Osteocyte (in vitro differentiated cells): ENCODE measurements at regions not wholly inside any gene's neighbourhood (a gene's known extent, or its start where the extent isn't known, plus 50 kb on each side); places are given as distances from the start of the nearest gene placed in this dataset.
"Not testable (repeated sequence)": the region's sequence is repeated elsewhere in the genome, so short reads cannot be mapped to it uniquely, and the experiment has no call there.

Experiments used
- DNase-seq: peaks from one replicate; pipeline ENCODE4 v3.0.0; 2021; ENCODE audit warnings: mixed read lengths; ENCODE audit not compliant: unreplicated experiment; ENCODE audit errors: extremely low spot score
- H3K27ac Mint-ChIP-seq: one replicate; pipeline ENCODE4 v1.8.0; 2021; ENCODE audit warnings: mild to moderate bottlenecking, mixed read lengths; ENCODE audit not compliant: unreplicated experiment
- H3K27me3 Mint-ChIP-seq: one replicate; pipeline ENCODE4 v1.8.0; 2021; ENCODE audit warnings: mixed read lengths; ENCODE audit not compliant: unreplicated experiment
- H3K36me3 Mint-ChIP-seq: one replicate; pipeline ENCODE4 v1.8.0; 2021; ENCODE audit warnings: mixed read lengths; ENCODE audit not compliant: unreplicated experiment
- H3K4me1 Mint-ChIP-seq: one replicate; pipeline ENCODE4 v1.8.0; 2021; ENCODE audit warnings: mixed read lengths; ENCODE audit not compliant: unreplicated experiment
- H3K4me3 Mint-ChIP-seq: one replicate; pipeline ENCODE4 v1.8.0; 2021; ENCODE audit warnings: mild to moderate bottlenecking, moderate library complexity, mixed read lengths; ENCODE audit not compliant: unreplicated experiment
- H3K9me3 Mint-ChIP-seq: one replicate; pipeline ENCODE4 v1.8.0; 2021; ENCODE audit warnings: mixed read lengths; ENCODE audit not compliant: unreplicated experiment
- TF ChIP-seq, protein P1 (sequence below): fragments of 200-600 bp; sonication (generic); IDR thresholded peaks from 2 replicates; pipeline ENCODE4 v1.5.0; 2021; ENCODE audit warnings: antibody characterized with exemption, mild to moderate bottlenecking, moderate library complexity

DNA sequence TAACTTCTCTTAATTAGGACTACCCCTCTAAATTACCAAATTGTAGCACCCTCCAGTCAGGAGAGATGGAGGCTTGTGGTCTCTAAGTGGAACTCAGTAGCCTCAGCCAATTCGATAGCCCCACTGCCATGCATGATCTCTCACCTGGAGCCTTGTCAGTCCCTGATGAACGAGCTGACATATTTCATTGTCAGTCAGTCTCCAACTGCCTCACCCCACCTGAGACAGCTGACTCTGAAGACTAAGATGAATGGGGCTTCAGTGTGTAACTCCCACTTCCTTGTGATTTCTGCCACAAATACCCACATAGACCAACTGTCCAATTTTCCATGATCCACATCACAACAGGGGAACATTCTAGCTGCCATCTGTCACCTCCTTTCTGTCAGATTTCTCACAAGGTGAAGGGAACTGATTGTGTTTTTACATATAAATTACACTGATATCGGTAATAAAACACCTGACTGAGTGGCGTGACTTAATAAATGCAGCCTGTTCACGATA lies 206.5 kb downstream of the FAM181B start:
- Mint-ChIP-seq H3K4me1 (no peaks in the 10 kb centered on the region), H3K36me3 (no peaks in the 10 kb centered on the region), H3K9me3 (no peaks in the 10 kb centered on the region), H3K27ac (no peak overlapping the region), H3K4me3 (no peak overlapping the region), H3K27me3 (peaks cover 4% of the 10 kb centered on the region)
- no peak for DNase-seq
- TF ChIP-seq, protein P1, sequence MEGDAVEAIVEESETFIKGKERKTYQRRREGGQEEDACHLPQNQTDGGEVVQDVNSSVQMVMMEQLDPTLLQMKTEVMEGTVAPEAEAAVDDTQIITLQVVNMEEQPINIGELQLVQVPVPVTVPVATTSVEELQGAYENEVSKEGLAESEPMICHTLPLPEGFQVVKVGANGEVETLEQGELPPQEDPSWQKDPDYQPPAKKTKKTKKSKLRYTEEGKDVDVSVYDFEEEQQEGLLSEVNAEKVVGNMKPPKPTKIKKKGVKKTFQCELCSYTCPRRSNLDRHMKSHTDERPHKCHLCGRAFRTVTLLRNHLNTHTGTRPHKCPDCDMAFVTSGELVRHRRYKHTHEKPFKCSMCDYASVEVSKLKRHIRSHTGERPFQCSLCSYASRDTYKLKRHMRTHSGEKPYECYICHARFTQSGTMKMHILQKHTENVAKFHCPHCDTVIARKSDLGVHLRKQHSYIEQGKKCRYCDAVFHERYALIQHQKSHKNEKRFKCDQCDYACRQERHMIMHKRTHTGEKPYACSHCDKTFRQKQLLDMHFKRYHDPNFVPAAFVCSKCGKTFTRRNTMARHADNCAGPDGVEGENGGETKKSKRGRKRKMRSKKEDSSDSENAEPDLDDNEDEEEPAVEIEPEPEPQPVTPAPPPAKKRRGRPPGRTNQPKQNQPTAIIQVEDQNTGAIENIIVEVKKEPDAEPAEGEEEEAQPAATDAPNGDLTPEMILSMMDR = no peak

DNA sequence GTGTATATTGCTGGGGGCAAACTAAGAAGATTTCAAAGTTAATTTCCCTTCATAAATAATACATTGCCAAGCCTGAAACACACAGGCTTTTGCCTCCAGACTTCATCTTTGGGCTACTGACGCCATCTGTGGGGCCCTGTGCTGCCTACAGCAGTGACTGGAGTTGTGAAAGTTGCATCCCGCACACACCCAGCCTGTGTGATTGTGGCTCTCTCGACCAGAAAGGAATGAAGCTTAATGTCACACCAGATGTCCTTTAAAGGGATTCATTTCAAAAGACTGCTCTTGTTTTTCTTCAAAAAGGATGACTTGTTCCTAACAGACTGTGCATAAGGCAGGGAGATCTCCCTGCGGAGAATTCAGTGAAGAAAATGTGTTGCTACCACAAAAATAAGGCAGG lies 210.5 kb downstream of the FAM181B start:
- Mint-ChIP-seq H3K27me3 (no peaks in the 10 kb centered on the region), H3K27ac (no peak overlapping the region), H3K9me3 (peaks cover 3% of the 10 kb centered on the region), H3K36me3 (no peaks in the 10 kb centered on the region), H3K4me1 (no peaks in the 10 kb centered on the region), H3K4me3 (no peak overlapping the region)
- TF ChIP-seq, protein P1 = no peak
- no peak for DNase-seq

DNA sequence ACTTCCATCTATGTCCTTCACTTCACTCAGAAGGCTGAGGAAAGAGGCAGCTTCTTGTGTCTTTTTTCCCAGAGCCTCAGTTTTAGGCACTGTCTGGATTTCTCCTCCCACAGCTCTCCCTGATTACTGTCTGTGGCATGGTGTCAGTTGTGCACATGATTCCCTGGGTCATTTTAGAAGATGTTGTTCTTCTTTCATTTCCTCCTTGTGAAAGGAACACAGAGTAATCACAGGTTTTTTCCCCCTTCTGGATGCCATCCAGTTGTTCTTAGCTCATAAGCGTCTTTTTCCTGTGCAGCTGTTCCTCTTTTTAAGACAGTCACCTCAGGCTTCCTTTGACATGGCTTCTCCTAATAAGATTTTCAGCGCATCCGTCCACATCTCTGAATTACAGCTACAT lies 212.2 kb downstream of the FAM181B start:
- Mint-ChIP-seq H3K27me3 (no peaks in the 10 kb centered on the region), H3K9me3 (peaks cover 3% of the 10 kb centered on the region)
- DNase-seq = no peak

DNA sequence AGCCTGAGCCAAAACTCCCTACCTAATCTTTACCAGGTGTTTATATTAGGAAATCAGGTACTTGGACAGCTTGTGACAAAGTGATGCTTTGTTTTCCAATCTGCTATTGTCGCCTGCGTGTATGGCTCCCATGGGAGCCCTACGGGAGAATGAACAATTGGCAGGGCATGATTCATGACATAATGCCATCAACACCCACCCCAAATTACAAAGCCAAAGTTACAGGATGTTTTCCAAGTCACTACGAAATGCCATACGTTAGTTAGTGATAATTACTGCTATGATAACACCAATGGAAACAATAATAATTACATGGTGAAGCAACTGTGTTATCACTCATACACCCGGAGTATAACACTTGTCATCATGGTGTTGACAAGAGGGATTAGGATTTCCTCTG lies 226.4 kb downstream of the FAM181B start:
- H3K4me1 Mint-ChIP-seq = no peaks in the 10 kb centered on the region
- no peak overlapping the region for H3K4me3 Mint-ChIP-seq
- no peak overlapping the region for H3K27ac Mint-ChIP-seq
- TF ChIP-seq, protein P1 = no peak
- peaks cover 3% of the 10 kb centered on the region for H3K27me3 Mint-ChIP-seq
- H3K9me3 Mint-ChIP-seq = no peaks in the 10 kb centered on the region
- no peaks in the 10 kb centered on the region for H3K36me3 Mint-ChIP-seq
- DNase-seq = no peak

More for the DNA sequence above, 212.2 kb downstream of the FAM181B start:
- no peaks in the 10 kb centered on the region for H3K36me3 Mint-ChIP-seq
- H3K4me3 Mint-ChIP-seq = no peak overlapping the region
- no peak overlapping the region for H3K27ac Mint-ChIP-seq
- no peaks in the 10 kb centered on the region for H3K4me1 Mint-ChIP-seq
- TF ChIP-seq, protein P1 = no peak

DNA sequence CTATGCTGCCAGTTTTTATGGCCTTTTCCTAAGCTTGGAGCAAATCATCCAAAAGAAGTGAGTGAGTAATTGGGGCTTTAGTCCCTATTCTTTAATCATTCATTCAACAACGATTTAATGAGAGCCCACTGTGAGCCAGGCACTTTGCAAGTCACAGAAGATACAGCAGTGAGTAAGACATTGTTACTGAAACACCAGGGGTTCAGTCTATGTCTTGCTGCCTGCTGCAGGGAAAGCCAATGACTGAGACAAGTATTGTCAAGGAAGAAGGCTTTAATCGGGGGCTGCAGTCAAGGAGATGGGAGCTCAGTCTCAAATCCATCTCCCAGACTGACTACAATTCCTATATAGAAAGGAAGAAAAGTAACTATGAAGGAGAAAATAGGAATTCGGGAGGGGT lies 228.3 kb downstream of the FAM181B start:
- Mint-ChIP-seq H3K36me3 (no peaks in the 10 kb centered on the region), H3K4me1 (no peaks in the 10 kb centered on the region), H3K27me3 (peaks cover 3% of the 10 kb centered on the region), H3K9me3 (no peaks in the 10 kb centered on the region), H3K4me3 (no peak overlapping the region), H3K27ac (no peak overlapping the region)
- TF ChIP-seq, protein P1 = no peak
- DNase-seq = no peak

DNA sequence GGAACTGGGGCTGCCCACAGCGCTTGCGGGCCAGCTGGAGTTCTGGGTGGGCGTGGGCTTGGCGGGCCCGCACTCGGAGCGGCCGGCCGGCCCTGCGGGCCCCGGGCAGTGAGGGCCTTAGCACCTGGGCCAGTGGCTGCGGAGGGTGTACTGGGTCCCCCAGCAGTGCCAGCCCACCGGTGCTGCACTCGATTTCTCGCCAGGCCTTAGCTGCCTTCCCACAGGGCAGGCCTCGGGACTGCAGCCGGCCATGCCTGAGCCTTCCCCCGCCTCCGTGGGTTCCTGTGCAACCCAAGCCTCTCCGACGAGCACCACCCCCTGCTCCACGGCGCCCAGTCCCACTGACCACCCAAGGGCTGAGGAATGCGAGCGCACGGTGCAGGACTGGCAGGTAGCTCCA lies 232.5 kb downstream of the FAM181B start:
- H3K27ac Mint-ChIP-seq, H3K9me3 Mint-ChIP-seq, H3K27me3 Mint-ChIP-seq, DNase-seq, H3K36me3 Mint-ChIP-seq, H3K4me1 Mint-ChIP-seq, H3K4me3 Mint-ChIP-seq: not testable (repeated sequence)
